Breast epithelium (tissue), 4 donors: ENCODE measurements at regions not wholly inside any gene's neighbourhood (a gene's known extent, or its start where the extent isn't known, plus 50 kb on each side); places are given as distances from the start of the nearest gene placed in this dataset.

ENCODE experiments used
- DNase-seq, 2 donors: peaks; one replicate each; pipeline ENCODE4 v3.0.0-alpha.2; 2019; ENCODE audit warnings: low spot score in 2 of 2
- H3K27ac ChIP-seq, 2 donors: fragments of 200-600 bp; sonication (generic) in 1 of 2; one replicate each; pipeline ENCODE4 v1.5.1; 2016 to 2019; ENCODE audit warnings: mild to moderate bottlenecking in 1 of 2
- H3K27me3 ChIP-seq, 2 donors: fragments of 200-600 bp; sonication (generic) in 1 of 2; one replicate each; pipeline versions ENCODE4 v1.5.1 to v1.6.0; 2017 to 2019; ENCODE audit warnings: control low read depth in 1 of 2, mild to moderate bottlenecking in 1 of 2
- H3K36me3 ChIP-seq: fragments of 200-600 bp; one replicate; pipeline ENCODE4 v1.5.1; 2019
- H3K4me1 ChIP-seq, 2 donors: fragments of 200-600 bp; sonication (generic); one replicate each; pipeline ENCODE4 v1.5.1; 2016 to 2019; ENCODE audit warnings: control low read depth in 1 of 2
- H3K4me3 ChIP-seq, 3 donors: fragments of 200-600 bp; sonication (generic); 1 replicate in 2 of 3; 2 replicates in 1 of 3; pipeline ENCODE4 v1.5.1; 2016 to 2019; ENCODE audit warnings: mild to moderate bottlenecking in 3 of 3, moderate library complexity in 2 of 3
- H3K9me3 ChIP-seq, 2 donors: fragments of 200-600 bp; sonication (generic) in 1 of 2; one replicate each; pipeline ENCODE4 v1.5.1; 2016 to 2019; ENCODE audit warnings: control low read depth in 1 of 2
- CTCF ChIP-seq, 3 donors: fragments of 450-650 bp; IDR thresholded peaks; one replicate each; pipeline ENCODE4 v1.5.1; 2016 to 2017; ENCODE audit warnings: antibody characterized with exemption in 3 of 3, mild to moderate bottlenecking in 3 of 3, moderate library complexity in 3 of 3
- POLR2A ChIP-seq: fragments of 450-650 bp; IDR thresholded peaks from one replicate; pipeline ENCODE4 v1.6.1; 2016; ENCODE audit warnings: antibody characterized with exemption, mild to moderate bottlenecking, moderate library complexity
- POLR2AphosphoS5 ChIP-seq, 3 donors: sonication (generic); formaldehyde crosslinking; IDR thresholded peaks; one replicate each; pipeline ENCODE4 v1.6.1; 2017; ENCODE audit warnings: antibody characterized with exemption in 3 of 3
- intact Hi-C: fragments of 100-400 bp; cut with DNase I; formaldehyde crosslinking; loops from one replicate; pipeline ENCODE4 v1.15.1; 2023; ENCODE audit warnings: low total_unique reads

GRCh38 chr2:2493496-2493895, 162.4 kb upstream of the MYT1L start:
- Histone ChIP-seq H3K4me3 (no peak overlapping the region), H3K36me3 (no peaks in the 10 kb centered on the region), H3K9me3 (no peaks in the 10 kb centered on the region), H3K27ac (no peak overlapping the region), H3K4me1 (no peaks in the 10 kb centered on the region), H3K27me3 (no peaks in the 10 kb centered on the region)
- no peak for TF ChIP-seq POLR2AphosphoS5 (IDR thresholded peaks at IDR 0.05)
- TF ChIP-seq POLR2A, result no peak
- no peak for TF ChIP-seq CTCF (IDR thresholded peaks at IDR 0.05)
- intact Hi-C loops, result no loop called here
- DNase-seq, result no peak

- Histone ChIP-seq H3K9me3 (no peaks in the 10 kb centered on the region), H3K27ac (no peak overlapping the region), H3K27me3 (no peaks in the 10 kb centered on the region), H3K4me3 (no peak overlapping the region), H3K36me3 (no peaks in the 10 kb centered on the region), H3K4me1 (no peaks in the 10 kb centered on the region)
- DNase-seq, result no peak
- no peak for TF ChIP-seq CTCF (IDR thresholded peaks at IDR 0.05)
- no peak for TF ChIP-seq POLR2AphosphoS5 (IDR thresholded peaks at IDR 0.05)
- TF ChIP-seq POLR2A, result no peak
- intact Hi-C loops, result no loop called here
Observed at GRCh38 chr2:2492800-2493199, 161.7 kb upstream of the MYT1L start.

DNA sequence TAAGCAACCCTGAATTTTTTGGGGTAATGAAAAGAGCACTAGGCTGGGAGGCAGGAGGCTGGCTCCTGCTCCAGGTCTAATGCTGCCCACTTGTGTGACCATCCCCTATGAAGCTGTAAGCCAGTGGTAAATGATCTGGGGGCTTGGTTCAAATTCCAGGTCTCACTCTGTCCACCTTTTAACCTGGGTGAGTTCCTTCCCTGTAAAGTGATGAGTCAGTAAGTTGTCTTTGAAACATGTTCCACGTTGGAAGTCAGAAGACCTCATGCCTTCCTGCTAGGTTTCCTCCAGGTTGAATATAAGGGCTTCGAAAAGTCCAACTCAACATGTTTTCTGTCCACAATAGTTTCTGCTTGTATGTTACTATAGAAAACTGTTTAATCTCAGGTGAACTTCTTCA, 160.9 kb upstream of the MYT1L start:
- Histone ChIP-seq H3K27me3 (no peaks in the 10 kb centered on the region), H3K4me3 (no peak overlapping the region), H3K36me3 (no peaks in the 10 kb centered on the region), H3K9me3 (no peaks in the 10 kb centered on the region), H3K4me1 (no peaks in the 10 kb centered on the region), H3K27ac (no peak overlapping the region)
- no peak for DNase-seq
- intact Hi-C loops, result no loop called here
- no peak for TF ChIP-seq POLR2AphosphoS5 (IDR thresholded peaks at IDR 0.05)
- TF ChIP-seq CTCF (IDR thresholded peaks at IDR 0.05), result no peak
- no peak for TF ChIP-seq POLR2A

DNA sequence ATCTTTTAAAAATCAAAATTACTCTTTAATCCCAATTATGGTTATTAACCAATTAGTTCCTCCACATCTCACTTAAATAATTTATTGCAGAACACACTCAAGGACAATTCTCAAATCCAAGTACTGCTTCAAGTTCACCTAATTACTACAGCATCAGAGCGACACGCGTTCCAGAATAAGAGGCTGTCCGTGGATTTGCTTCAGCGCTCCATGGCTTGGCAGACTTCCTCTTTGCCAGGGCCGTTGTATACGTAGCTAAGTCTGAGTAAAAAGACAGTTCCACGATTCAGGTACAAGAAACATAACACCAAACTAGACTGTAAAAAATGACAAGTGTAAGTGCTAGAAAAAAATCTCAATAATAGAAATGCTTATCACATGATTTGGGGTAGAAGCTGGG, 153.2 kb upstream of the MYT1L start:
- H3K4me3 ChIP-seq, result no peak overlapping the region
- no peaks in the 10 kb centered on the region for H3K4me1 ChIP-seq
- intact Hi-C loops, result no loop called here
- no peak for DNase-seq
- H3K9me3 ChIP-seq, result peaks cover 0 to 7% of the 10 kb centered on the region in 2 donors
- H3K27me3 ChIP-seq, result peaks cover 0 to 3% of the 10 kb centered on the region in 2 donors
- no peak for TF ChIP-seq POLR2AphosphoS5 (IDR thresholded peaks at IDR 0.05)
- TF ChIP-seq POLR2A, result no peak
- TF ChIP-seq CTCF (IDR thresholded peaks at IDR 0.05), result no peak
- no peak overlapping the region for H3K27ac ChIP-seq
- H3K36me3 ChIP-seq, result no peaks in the 10 kb centered on the region

DNA sequence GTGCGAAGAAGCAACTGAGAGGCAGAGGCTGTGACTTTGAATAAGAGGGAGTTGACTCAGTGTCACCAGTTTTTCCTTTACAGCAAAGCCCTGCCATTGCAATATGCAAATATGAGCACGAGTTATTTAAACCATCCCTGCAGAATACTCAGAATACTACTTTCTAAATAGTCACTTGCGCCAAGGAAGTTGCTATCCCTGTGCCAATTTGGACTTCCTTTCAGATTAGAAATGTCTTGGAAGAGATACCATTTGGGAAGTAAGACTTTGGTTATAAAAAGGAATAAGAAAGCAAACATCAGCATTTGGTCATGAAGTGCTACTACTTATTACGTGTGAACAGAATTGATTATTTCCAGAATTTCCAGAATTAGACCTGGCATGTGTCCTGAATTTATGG, 151.8 kb upstream of the MYT1L start:
- H3K36me3 ChIP-seq, result no peaks in the 10 kb centered on the region
- no peaks in the 10 kb centered on the region for H3K4me1 ChIP-seq
- H3K4me3 ChIP-seq, result no peak overlapping the region
- H3K27me3 ChIP-seq, result peaks cover 0 to 3% of the 10 kb centered on the region in 2 donors
- TF ChIP-seq POLR2AphosphoS5 (IDR thresholded peaks at IDR 0.05) (no peak), POLR2A (no peak), CTCF (IDR thresholded peaks at IDR 0.05) (no peak)
- intact Hi-C loops, result no loop called here
- peaks cover 0 to 7% of the 10 kb centered on the region in 2 donors for H3K9me3 ChIP-seq
- H3K27ac ChIP-seq, result no peak overlapping the region
- no peak for DNase-seq
